A549 (cell line): ENCODE measurements at regions not wholly inside any gene's neighbourhood (a gene's known extent, or its start where the extent isn't known, plus 50 kb on each side); places are given as distances from the start of the nearest gene placed in this dataset.

Experiments
- ATAC-seq, 2 experiments: fragments of 200-7000 bp in 1 of 2; fragments of >200 bp in 1 of 2; cut with Nextera tagmentation in 1 of 2; cut with Tn5 transposase in 1 of 2; 3 replicates each; pipeline versions ENCODE4 v1.8.0 to v1.9.1; 2018 to 2020; ENCODE audit warnings: mild to moderate bottlenecking in 1 of 2, moderate library complexity in 1 of 2
- CTCF ChIA-PET: fragments of 300-600 bp; sonication (Branson Sonifier 250); formaldehyde crosslinking; extraction: SDS; loops from one replicate; lab custom pipeline; 2021; ENCODE audit warnings: antibody characterized with exemption, inconsistent platforms; lab: Yijun Ruan, JAX
- POLR2A ChIA-PET: fragments of 350-600 bp; formaldehyde crosslinking; extraction: SDS; loops from one replicate; lab custom pipeline; 2021; ENCODE audit warnings: antibody characterized with exemption, inconsistent platforms; lab: Yijun Ruan, JAX
- DNase-seq, 2 experiments: peaks; one replicate each; pipeline versions ENCODE4 v3.0.0 to v3.0.0-alpha.2; 2011 to 2016; ENCODE audit warnings: low read depth in 1 of 2, low spot score in 1 of 2
- FAIRE-seq: peaks from 2 replicates; lab custom pipeline; 2011; peaks lifted over from hg19 to GRCh38; lab: Jason Lieb, UNC
- H3K27ac ChIP-seq, 2 experiments: fragments of >200 bp; sonication (Bioruptor Twin); formaldehyde crosslinking; 3 replicates each; pipeline ENCODE4 v1.5.1; 2016 to 2017
- H3K4me1 ChIP-seq: fragments of >200 bp; sonication (Bioruptor Twin); formaldehyde crosslinking; 3 replicates; pipeline ENCODE4 v1.6.1; 2016
- H3K4me2 ChIP-seq: fragments of >200 bp; sonication (Bioruptor Twin); formaldehyde crosslinking; 3 replicates; pipeline ENCODE4 v1.6.1; 2016
- H3K4me3 ChIP-seq: fragments of >200 bp; sonication (Bioruptor Twin); formaldehyde crosslinking; 3 replicates; pipeline ENCODE4 v1.5.1; 2016
- H3K9me3 ChIP-seq: fragments of >200 bp; sonication (Bioruptor Twin); formaldehyde crosslinking; 3 replicates; pipeline ENCODE4 v1.6.1; 2016
- ATOH8 ChIP-seq: fragments of 250-450 bp; sonication (Bioruptor Pico); IDR thresholded peaks from 2 replicates; pipeline ENCODE4 v1.5.0; 2020; ENCODE audit warnings: low read depth, mild to moderate bottlenecking, moderate library complexity
- CEBPB ChIP-seq, 2 experiments: fragments of >200 bp in 1 of 2; sonication (Bioruptor Twin) in 1 of 2; formaldehyde crosslinking in 1 of 2; IDR thresholded peaks; 2 replicates each; pipeline ENCODE4 v1.6.1; 2012 to 2016
- EHMT2 ChIP-seq: fragments of 200-600 bp; sonication (generic); IDR thresholded peaks from 2 replicates; pipeline ENCODE4 v1.6.1; 2016; ENCODE audit warnings: antibody characterized with exemption, low read depth, mild to moderate bottlenecking, moderate library complexity
- FOSB ChIP-seq: fragments of 250-450 bp; sonication (Bioruptor Pico); IDR thresholded peaks from 2 replicates; pipeline ENCODE4 v1.5.0; 2020; ENCODE audit warnings: mild to moderate bottlenecking, moderate library complexity
- HDAC2 ChIP-seq: fragments of 200-600 bp; sonication (generic); IDR thresholded peaks from 2 replicates; pipeline ENCODE4 v1.6.1; 2016
- HES2 ChIP-seq: fragments of >200 bp; sonication (Bioruptor Twin); formaldehyde crosslinking; IDR thresholded peaks from 2 replicates; pipeline ENCODE4 v1.6.1; 2016
- KDM1A ChIP-seq: fragments of 200-600 bp; sonication (generic); IDR thresholded peaks from 2 replicates; pipeline ENCODE4 v1.6.1; 2016; ENCODE audit warnings: low read depth, mild to moderate bottlenecking
- MAZ ChIP-seq: fragments of 150-350 bp; IDR thresholded peaks from 2 replicates; pipeline ENCODE4 v1.6.1; 2014; ENCODE audit warnings: antibody characterized with exemption, low read depth, low read length, borderline replicate concordance
- MYC ChIP-seq: IDR thresholded peaks from 2 replicates; pipeline ENCODE4 v1.6.1; 2012; ENCODE audit warnings: mild to moderate bottlenecking, inconsistent platforms, low read length, improper control_type of control experiment, borderline replicate concordance
- NR3C1 ChIP-seq: fragments of >200 bp; sonication (Bioruptor Twin); formaldehyde crosslinking; IDR thresholded peaks from 3 replicates; pipeline ENCODE4 v1.6.1; 2017
- RCOR1 ChIP-seq: fragments of 150-350 bp; IDR thresholded peaks from 2 replicates; pipeline ENCODE4 v1.6.1; 2014; ENCODE audit warnings: antibody characterized with exemption, low read length, low read depth
- RNF2 ChIP-seq: fragments of 200-600 bp; sonication (generic); IDR thresholded peaks from 2 replicates; pipeline ENCODE4 v1.6.1; 2016; ENCODE audit warnings: low read depth, mild to moderate bottlenecking, antibody characterized with exemption, moderate library complexity, borderline replicate concordance
- SMC3 ChIP-seq: fragments of >200 bp; sonication (Bioruptor Twin); formaldehyde crosslinking; IDR thresholded peaks from 3 replicates; pipeline ENCODE4 v1.6.1; 2018; ENCODE audit warnings: inconsistent platforms
- SREBF2 ChIP-seq: fragments of 450-650 bp; IDR thresholded peaks from 2 replicates; pipeline ENCODE4 v1.6.1; 2014; ENCODE audit warnings: mild to moderate bottlenecking, moderate library complexity
- USF2 ChIP-seq: fragments of 450-650 bp; IDR thresholded peaks from 2 replicates; pipeline ENCODE4 v1.6.1; 2014; ENCODE audit warnings: antibody characterized with exemption
- ZC3H11A ChIP-seq: fragments of 450-650 bp; IDR thresholded peaks from 2 replicates; pipeline ENCODE4 v1.6.1; 2014; ENCODE audit warnings: antibody characterized with exemption, mild to moderate bottlenecking
- ZSCAN20 ChIP-seq: fragments of 250-450 bp; sonication (Bioruptor Pico); IDR thresholded peaks from 2 replicates; pipeline ENCODE4 v1.8.0; 2022; ENCODE audit warnings: mild to moderate bottlenecking, moderate library complexity
- WGBS: methylation state at CpG from one replicate; pipeline ENCODE4 v1.1.6; 2017; ENCODE audit errors: missing lambda C conversion rate; 5-methylcytosine and 5-hydroxymethylcytosine counted together
- TF ChIP-seq, protein P1 (sequence below): fragments of 200-600 bp; sonication (generic); IDR thresholded peaks from 2 replicates; pipeline ENCODE4 v1.6.1; 2016; ENCODE audit warnings: antibody characterized with exemption, mild to moderate bottlenecking, moderate library complexity
- TF ChIP-seq, protein P2 (sequence below): fragments of 150-350 bp; IDR thresholded peaks from 2 replicates; pipeline ENCODE4 v1.6.1; 2014; ENCODE audit warnings: low read depth, mild to moderate bottlenecking, low read length
- TF ChIP-seq, protein P3 (sequence below): IDR thresholded peaks from 2 replicates; pipeline ENCODE4 v1.6.1; 2012; ENCODE audit warnings: low read depth, borderline replicate concordance

- WGBS = 30% methylated on average over 18 of the region's 18 CpGs
- DNase-seq (no peak), FAIRE-seq (no peak), ATAC-seq (no peak)
- TF ChIP-seq ZSCAN20 (CRISPR knock-in tag) (no peak), RNF2 (no peak), KDM1A (no peak), HES2 (no peak), HDAC2 (no peak), SMC3 (no peak), NR3C1 (no peak), RCOR1 (no peak), SREBF2 (no peak), MAZ (no peak), USF2 (no peak), MYC (no peak), EHMT2 (no peak), FOSB (CRISPR knock-in tag) (no peak)
- TF ChIP-seq, protein P1, sequence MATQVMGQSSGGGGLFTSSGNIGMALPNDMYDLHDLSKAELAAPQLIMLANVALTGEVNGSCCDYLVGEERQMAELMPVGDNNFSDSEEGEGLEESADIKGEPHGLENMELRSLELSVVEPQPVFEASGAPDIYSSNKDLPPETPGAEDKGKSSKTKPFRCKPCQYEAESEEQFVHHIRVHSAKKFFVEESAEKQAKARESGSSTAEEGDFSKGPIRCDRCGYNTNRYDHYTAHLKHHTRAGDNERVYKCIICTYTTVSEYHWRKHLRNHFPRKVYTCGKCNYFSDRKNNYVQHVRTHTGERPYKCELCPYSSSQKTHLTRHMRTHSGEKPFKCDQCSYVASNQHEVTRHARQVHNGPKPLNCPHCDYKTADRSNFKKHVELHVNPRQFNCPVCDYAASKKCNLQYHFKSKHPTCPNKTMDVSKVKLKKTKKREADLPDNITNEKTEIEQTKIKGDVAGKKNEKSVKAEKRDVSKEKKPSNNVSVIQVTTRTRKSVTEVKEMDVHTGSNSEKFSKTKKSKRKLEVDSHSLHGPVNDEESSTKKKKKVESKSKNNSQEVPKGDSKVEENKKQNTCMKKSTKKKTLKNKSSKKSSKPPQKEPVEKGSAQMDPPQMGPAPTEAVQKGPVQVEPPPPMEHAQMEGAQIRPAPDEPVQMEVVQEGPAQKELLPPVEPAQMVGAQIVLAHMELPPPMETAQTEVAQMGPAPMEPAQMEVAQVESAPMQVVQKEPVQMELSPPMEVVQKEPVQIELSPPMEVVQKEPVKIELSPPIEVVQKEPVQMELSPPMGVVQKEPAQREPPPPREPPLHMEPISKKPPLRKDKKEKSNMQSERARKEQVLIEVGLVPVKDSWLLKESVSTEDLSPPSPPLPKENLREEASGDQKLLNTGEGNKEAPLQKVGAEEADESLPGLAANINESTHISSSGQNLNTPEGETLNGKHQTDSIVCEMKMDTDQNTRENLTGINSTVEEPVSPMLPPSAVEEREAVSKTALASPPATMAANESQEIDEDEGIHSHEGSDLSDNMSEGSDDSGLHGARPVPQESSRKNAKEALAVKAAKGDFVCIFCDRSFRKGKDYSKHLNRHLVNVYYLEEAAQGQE = no peak
- TF ChIP-seq, protein P2, sequence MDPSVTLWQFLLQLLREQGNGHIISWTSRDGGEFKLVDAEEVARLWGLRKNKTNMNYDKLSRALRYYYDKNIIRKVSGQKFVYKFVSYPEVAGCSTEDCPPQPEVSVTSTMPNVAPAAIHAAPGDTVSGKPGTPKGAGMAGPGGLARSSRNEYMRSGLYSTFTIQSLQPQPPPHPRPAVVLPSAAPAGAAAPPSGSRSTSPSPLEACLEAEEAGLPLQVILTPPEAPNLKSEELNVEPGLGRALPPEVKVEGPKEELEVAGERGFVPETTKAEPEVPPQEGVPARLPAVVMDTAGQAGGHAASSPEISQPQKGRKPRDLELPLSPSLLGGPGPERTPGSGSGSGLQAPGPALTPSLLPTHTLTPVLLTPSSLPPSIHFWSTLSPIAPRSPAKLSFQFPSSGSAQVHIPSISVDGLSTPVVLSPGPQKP = no peak
- TF ChIP-seq, protein P3, sequence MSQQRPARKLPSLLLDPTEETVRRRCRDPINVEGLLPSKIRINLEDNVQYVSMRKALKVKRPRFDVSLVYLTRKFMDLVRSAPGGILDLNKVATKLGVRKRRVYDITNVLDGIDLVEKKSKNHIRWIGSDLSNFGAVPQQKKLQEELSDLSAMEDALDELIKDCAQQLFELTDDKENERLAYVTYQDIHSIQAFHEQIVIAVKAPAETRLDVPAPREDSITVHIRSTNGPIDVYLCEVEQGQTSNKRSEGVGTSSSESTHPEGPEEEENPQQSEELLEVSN = no peak
- Histone ChIP-seq H3K27ac (no peak overlapping the region), H3K4me2 (no peak overlapping the region), H3K4me1 (no peaks in the 10 kb centered on the region), H3K4me3 (no peak overlapping the region), H3K9me3 (no peaks in the 10 kb centered on the region)
- ChIA-PET POLR2A (no interaction called here), CTCF (interaction anchor here (0.6 kb wide), 1 partner anchor 755 kb away, joined by 5 read pairs; no protein-coding TSS in a partner anchor)
Observed at GRCh38 chr15:96969732-96970710, 639.5 kb downstream of the NR2F2 start.

- FAIRE-seq = no peak
- CTCF ChIA-PET = no interaction called here
Observed at GRCh38 chr15:96972201-96972600, 641.7 kb downstream of the NR2F2 start.

More at GRCh38 chr15:96972201-96972600, 641.7 kb downstream of the NR2F2 start:
- H3K4me3 ChIP-seq = no peak overlapping the region
- H3K4me2 ChIP-seq = no peak overlapping the region
- H3K4me1 ChIP-seq = no peaks in the 10 kb centered on the region
- H3K27ac ChIP-seq = no peak overlapping the region
- POLR2A ChIA-PET = no interaction called here
- TF ChIP-seq SREBF2 = no peak
- TF ChIP-seq ZC3H11A = no peak
- no peak for TF ChIP-seq ATOH8 (CRISPR knock-in tag)
- no peak for TF ChIP-seq CEBPB (IDR thresholded peaks at IDR 0.05)
- TF ChIP-seq KDM1A = no peak
- H3K9me3 ChIP-seq = no peaks in the 10 kb centered on the region
- ATAC-seq = no peak
- 2% methylated on average over 1 of the region's 1 CpG for WGBS
- DNase-seq = no peak
